Ramos (cell line): ENCODE measurements at regions not wholly inside any gene's neighbourhood (a gene's known extent, or its start where the extent isn't known, plus 50 kb on each side); places are given as distances from the start of the nearest gene placed in this dataset.

ENCODE experiments used
- in situ Hi-C: fragments of 300-500 bp; cut with MboI; formaldehyde crosslinking; loops from one replicate; pipeline ENCODE4 v1.14.3; 2022; ENCODE audit warnings: low sequenced_read_pairs; ENCODE audit not compliant: unreplicated experiment

DNA sequence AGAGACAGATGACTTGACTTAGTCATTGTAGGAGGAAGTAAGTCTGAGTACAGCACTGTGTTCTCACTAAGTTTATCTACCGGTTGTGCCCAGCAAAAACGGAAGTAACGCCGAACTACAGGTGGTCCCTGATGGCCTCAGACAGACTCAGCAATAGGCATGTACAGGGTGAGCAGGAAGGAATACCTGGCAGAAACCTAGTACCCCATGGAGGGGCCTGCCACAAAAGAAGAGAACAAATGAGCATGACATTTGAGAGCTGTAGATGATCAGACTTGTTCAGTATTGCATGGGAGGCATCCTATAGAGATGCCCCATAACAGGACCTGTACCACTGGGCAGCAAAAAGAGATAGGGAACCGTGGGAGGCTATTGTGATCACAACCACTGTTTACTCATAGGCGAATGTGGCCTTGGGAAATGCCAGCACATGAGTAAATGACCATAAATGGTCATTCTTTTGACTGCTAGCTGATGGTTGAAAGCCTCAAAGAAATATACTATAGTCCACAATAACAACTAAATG is 106.4 kb upstream of the TAB2 start:
- in situ Hi-C loops, result no loop called here

DNA sequence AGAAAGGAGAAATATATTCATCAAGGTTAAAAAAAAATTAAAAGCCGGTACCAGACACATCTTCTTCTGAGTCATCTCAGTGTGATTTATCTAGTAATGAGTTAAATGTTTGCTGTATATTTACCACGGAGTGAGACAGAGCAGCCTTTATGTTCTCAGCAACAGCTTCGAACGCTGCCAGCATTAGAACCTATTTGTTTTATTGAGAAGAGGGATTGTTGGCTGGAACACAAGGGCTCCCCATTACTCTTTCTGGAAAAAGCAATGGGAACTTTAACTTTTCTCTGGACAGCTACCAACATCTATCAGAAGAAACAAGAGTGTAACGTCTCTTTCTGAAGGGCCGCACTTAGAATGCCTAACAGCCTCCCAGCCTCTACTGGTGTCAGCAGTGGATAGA is 105.3 kb upstream of the TAB2 start:
- in situ Hi-C loops, result no loop called here

DNA sequence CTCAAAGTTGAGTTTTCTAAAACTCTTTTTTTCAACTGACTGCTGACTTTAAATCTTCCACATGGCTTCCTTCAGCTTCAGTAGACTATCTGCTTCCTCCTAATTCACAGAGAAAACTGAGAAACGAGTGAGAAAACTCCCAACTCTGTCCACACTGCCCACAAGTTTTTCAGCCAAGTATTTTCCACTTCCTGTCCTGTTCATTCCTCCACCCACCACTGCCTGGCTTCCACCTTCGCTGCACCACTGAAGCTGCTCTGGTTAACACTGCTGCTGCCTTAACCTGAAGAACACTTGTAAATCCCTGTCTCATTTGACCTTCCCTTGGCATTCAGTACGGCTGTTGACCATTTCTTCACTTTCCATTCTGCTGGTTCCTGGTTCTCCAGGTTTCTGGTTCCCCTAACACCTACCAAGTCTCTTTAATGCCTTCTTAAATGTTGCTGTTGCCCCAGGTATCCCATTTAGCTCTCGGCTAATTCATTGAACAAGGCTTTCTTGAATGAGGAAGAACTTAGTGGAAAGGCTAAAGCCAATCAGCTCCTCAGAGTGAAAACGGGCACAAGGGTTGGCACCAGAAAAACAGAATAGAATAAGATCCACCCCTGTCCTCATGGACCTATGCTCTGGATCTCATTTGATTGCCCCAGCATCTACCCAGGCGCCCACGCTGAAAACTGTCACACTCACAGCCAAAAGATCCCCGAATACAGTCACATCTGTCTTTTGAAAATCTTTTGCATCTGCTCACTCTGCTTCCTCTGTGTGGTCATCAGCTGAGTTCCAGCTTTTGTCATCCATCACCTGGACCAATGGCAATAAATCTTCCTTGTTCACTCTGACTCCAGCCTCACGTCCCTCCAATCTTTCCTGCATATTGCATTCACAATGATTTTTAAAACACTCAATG is 104.4 kb upstream of the TAB2 start:
- in situ Hi-C loops, result no loop called here

GRCh38 chr6:149213829-149214228 is 103.7 kb upstream of the TAB2 start:
- in situ Hi-C loops, result no loop called here

DNA sequence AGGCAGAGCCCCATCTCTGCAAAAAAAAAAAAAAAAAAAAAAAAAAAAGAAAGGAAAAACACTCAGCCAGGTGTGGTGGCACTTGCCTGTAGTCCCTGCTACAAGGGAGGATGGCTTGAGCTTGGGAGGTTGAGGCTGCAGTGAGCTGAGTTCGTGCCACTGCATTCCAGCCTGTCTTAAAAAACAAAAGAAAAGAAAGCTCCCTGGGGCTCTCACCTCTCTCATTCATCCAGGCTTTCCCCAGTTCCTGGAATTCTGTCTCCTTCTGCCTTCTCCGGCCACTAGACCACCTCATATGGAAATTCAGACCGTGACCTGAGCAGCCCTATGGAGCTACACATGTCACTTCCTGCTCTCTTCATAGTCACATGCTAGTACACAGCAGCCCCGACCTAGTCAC is 101.1 kb upstream of the TAB2 start:
- in situ Hi-C loops, result no loop called here

DNA sequence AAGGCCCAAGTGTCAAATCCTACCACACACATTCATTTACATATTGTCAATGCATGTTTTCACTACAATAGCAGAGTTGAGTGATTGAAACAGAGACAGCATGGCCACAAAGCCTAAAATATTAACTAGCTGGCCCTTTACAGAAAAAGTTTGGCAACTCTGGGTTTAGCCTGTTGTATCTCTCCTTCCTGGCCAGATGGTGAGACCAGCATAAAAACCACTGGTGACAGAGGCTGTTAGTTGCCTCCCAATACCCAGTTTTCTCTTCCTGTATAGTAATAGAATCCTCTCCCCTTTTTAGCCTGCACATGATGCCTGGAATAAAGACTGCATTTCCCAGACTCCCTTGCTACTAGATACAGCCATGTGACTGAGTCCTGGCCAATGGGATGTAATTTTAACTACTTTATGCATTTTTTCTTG is 100.0 kb upstream of the TAB2 start:
- in situ Hi-C loops, result no loop called here

DNA sequence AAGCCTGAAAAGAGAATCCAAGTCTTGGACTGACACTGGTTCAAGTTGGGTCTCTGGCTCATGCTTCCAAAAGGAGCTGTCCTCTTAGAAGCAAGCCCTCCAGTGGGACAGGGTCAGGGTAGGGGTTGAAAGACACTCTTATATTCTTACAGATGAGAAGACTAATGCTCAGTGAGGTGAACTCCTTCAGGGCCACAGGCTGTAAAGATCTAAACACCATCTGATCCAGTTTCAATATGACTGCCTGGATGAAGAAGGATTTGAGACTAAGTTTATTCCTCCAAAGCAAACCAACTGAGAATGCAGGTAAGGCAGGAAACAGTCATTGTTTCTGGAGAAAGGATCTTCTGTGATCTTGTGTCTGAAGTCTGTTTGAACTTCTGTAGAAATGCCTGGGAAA is 99.0 kb upstream of the TAB2 start:
- in situ Hi-C loops, result no loop called here

DNA sequence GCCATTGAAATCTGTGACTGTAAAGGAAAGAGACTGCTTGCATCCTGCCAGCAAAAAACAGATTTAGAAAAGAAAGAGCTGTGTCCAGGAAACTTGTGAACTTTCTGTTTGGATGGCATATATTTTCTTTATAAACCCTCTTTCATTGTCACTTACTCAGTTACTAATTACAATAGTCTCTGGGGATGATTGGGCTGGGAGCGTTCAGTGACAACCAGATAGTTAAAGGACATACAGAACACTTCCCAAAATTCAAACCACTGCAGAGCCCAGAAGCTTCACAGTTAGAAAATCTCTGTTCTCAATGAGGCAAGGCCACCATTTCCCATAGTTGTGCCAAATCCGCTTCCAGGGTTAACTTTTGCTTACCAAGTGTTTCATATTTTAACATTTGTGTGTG is 98.6 kb upstream of the TAB2 start:
- in situ Hi-C loops, result no loop called here

DNA sequence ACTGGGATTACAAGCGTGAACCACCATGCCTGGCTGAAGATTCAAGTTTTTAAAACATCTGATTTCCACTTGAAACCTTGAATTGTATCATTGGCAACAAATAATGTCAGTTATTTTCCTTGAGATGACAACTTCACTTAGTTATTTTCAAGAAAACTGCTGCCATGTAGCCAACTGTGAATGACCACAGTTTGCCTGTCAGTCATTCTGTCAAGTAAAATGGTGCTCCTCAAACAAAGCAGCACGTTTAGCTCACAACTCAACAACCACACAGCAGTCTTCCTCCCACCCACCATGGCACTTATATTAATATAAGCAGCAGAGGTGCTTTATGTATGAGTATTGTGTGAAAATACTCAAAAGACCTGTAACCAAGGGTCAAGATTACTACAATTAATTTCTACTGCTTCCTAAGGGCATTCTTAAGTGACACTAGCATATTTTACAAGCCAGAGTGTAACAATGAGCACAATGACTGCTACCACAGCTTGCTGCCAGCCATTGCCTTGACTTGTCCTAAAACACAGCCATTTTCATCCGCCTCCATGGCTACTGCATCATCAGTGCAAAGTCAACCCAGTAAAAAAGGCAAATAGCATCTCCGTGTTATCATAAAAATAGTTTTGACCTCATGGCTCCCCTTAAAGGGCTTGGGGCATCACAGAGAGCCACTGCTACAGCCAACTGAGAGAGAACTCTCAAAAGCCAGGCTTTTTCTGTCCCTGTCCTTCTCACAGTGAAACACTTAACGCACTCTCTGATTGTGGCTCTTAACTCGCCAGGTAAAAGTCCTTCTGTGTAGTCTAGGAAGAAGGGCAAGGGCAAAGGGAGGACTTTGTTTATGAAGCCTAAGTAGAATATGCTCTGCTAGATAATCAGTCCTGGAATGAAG is 96.4 kb upstream of the TAB2 start:
- in situ Hi-C loops, result no loop called here

DNA sequence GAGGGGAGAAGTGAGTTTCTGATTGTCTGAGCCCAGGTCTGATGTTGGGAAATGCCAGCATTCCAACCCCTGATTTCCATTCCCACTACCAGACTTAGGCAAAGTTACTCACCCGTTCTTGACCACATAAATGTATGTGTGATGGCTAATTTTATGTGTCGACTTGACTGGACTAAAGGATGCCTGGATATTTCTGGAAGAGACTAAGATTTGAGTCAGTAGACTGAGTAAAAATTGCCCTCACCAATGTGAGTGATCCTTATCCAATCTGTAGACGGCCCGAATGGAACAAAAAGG is 95.8 kb upstream of the TAB2 start:
- in situ Hi-C loops, result no loop called here

DNA sequence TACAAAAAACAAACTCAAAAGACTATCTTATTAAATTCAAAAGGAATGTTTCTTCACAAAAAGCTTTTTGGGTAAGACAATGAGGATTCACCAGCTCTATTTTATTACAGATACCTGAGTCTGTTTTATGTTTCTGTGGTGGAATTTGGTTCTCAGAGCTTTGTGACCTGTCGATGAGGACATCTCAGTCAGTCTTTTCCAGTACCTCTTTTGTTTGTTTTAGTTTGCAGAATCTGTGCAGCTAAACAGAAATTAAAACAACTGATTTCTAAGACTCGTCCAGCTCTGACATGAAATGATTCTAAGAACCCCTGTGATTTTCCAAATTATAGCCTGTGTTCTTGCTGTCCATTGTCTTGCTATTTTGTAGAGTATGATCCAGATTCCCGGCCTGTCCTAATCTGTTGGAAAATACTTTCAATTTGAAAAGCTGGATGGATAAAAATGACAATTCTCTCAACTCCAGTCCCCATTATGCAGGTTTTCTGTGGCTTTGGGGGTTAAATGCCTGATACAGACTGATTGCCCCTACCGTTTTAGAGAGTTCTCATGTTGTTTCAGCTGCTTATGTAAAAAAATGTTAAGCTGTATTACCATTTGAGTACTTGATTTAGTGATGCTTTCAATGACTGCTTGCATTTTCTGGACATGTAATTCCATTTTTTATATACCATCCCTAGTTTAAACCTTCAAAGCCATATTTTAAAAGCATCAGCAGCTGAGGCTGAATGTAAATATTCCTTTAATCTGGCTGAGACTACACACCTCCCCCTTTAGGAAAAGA is 94.2 kb upstream of the TAB2 start:
- in situ Hi-C loops, result no loop called here

- in situ Hi-C loops, result no loop called here
Measured at GRCh38 chr6:149223904-149224351, 93.6 kb upstream of the TAB2 start.

- in situ Hi-C loops, result no loop called here
Measured at GRCh38 chr6:149224399-149224798, 93.1 kb upstream of the TAB2 start.

DNA sequence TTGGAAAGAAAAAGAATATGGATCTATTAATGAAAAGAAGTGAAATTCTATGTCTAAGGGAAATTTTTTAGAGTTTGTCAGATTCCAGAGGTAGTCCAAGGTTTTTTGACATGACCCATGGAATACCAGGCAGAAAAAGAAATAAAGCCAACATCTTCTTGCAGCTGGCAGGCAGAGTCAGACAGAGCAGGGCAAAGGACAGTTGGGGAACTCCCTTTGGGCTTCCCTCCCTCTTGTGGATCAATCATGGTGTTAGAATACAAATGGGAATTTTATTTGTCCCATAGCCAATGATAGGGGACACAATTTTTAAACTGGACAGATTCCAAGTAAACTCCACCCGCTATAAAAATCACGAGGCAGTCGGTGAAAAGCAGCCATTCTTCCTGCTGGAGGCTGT is 92.1 kb upstream of the TAB2 start:
- in situ Hi-C loops, result no loop called here

DNA sequence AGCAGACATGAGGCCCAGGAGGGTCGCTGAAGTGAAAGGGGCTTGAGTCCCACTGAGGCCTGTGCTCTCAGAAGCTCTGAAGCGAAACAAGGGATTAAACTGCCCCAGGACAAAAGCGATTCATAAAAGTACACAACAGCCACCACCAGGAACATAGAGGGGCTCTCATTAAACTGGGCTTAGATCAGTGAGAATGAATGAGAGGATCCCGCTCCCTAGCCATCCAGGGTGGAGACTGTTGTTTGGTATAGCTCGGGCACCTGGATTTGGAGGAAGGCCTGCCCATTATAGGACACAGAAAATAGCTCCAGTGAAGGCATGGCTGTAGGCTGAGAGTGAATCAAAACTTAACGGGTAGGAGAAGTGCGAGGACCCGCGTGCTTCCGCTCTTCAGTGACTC is 91.6 kb upstream of the TAB2 start:
- in situ Hi-C loops, result no loop called here

DNA sequence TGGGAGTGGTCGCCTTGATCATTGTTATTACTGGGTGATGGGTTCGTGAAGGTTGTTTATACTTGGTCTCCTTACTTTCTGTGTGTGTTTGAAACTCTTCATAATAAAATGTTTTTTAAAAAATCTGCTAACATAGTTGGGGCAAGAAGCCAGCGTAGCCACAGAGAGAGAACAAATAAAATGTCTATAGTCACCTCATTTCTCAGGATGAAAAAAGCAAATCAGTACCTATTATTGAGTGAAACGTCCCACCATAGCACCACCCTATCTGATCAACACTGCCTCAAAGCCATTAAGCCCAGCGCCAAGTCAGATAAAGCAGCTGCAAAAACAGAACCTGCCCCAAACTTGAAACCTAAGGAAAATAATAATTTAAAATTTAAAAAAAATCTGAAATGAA is 89.7 kb upstream of the TAB2 start:
- in situ Hi-C loops, result no loop called here

DNA sequence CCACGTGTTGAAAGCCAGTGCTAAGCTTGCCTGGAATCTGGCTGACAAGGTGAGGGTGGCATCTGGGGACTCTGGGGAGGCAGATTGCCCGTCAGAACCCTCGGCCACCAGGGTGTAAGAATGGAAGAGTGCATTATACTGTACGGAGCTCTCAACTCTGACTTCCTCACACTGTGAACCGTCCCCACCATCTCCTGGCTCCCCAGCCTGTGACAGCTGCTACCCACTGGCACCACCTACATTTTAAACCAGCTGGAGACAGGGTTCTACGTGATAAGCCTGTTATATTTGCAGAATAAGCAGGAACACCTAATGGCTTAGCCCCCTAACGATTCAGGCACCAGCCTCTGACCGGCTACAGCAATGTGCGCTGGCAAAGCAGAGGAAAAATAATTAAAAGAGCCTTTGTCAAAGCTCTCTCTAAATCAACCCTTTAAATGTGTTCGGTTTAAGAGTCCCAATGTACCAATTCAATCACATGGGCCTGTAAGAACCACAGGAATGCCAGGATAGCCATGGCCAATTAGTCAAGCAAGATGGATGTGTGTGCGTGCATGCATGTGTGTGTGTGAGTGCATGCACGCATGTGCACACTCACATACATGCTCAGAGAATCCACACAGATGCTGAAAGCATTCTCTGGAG is 89.1 kb upstream of the TAB2 start:
- in situ Hi-C loops, result no loop called here

- in situ Hi-C loops, result no loop called here
Measured at GRCh38 chr6:149229096-149229495, 88.4 kb upstream of the TAB2 start.

GRCh38 chr6:149230712-149231460 is 86.6 kb upstream of the TAB2 start:
- in situ Hi-C loops, result no loop called here
